DOHH2 (cell line): ENCODE measurements at regions not wholly inside any gene's neighbourhood (a gene's known extent, or its start where the extent isn't known, plus 50 kb on each side); places are given as distances from the start of the nearest gene placed in this dataset.

Experiments used
- CTCF ChIP-seq: fragments of 200-600 bp; sonication (generic); IDR thresholded peaks from one replicate; pipeline ENCODE4 v1.5.1; 2014; ENCODE audit warnings: antibody characterized with exemption, mild to moderate bottlenecking, low read depth, low read length; ENCODE audit not compliant: poor library complexity, severe bottlenecking
- EZH2phosphoT487 ChIP-seq: fragments of 200-600 bp; sonication (generic); IDR thresholded peaks from 2 replicates; pipeline ENCODE4 v1.6.1; 2017; ENCODE audit warnings: borderline replicate concordance, mild to moderate bottlenecking, antibody characterized with exemption, low read length, moderate library complexity, mixed read lengths

DNA sequence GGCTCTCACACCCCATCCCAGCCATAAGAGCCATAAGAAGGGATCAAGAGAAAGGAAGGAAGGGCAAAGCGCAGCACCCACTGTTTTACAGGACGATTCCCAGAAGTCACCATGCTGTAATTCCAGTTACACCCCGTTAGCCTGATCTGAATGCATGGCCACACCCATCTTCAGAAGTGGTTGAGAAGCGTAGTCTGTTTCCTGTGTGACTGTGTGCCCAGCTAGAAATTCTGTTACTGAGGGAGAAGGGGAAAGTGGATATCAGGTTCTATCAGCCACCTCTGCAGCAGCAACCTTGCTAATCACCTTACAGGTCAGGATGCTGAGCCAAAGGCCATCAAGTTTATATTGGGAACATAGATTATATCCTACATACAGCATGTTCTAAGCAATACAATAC is 260.0 kb downstream of the ABHD5 start:
- TF ChIP-seq CTCF (no peak), EZH2phosphoT487 (no peak)
